ENCODE measurements at regions not wholly inside any gene's neighbourhood (a gene's known extent, or its start where the extent isn't known, plus 50 kb on each side); places are given as distances from the start of the nearest gene placed in this dataset.

DNA sequence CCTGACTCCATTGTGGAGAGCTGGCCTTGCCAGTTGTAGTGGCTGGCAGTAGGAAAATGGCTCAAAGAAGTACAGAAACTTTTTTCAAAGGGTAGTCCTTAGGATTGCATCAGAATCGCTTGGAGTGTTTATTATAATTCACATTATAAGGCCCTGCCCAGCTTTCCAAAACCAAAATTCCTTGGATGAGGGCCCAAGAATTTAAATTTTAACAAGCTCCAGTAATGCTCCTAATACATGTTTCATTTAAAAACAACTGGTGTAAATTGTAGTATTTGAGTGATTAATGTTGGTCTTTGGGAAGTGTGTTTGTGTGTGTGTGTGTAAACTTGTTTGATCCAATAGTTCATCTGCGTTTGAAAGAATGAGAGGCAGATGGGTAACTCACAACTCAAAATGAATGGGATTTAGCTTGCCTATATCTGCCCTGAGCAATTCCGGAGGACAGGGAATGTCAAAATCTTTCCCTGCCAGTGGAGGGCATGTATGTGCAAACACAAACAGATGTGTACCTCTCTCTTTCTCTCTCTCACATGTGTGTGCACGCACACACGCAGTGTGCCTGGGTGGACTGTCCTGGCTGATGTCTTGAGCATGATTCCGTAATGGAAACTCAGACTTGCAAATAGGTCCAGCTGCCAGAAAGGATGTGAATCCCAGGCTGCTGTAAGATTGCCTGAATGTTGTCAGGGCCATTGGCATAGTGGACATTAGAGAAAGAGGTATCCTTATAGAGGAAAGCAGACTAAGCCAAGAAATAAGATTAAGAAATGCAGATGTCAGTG, 293.1 kb downstream of the LMX1A start:
- intact Hi-C loops (cut with DNase I), result no loop called here
- Histone ChIP-seq H3K4me1 (peaks cover 10% of the 10 kb centered on the region), H3K4me3 (no peak overlapping the region), H3K9me3 (no peaks in the 10 kb centered on the region), H3K27ac (no peak overlapping the region), H3K36me3 (no peaks in the 10 kb centered on the region), H3K27me3 (no peaks in the 10 kb centered on the region)
- peak in 1 of 2 donors; percentile 55 for DNase-seq (ENCODE audit: extremely low spot score in 2 of 2)
- TF ChIP-seq POLR2A (IDR thresholded peaks at IDR 0.05), result no peak
- TF ChIP-seq, protein P1, sequence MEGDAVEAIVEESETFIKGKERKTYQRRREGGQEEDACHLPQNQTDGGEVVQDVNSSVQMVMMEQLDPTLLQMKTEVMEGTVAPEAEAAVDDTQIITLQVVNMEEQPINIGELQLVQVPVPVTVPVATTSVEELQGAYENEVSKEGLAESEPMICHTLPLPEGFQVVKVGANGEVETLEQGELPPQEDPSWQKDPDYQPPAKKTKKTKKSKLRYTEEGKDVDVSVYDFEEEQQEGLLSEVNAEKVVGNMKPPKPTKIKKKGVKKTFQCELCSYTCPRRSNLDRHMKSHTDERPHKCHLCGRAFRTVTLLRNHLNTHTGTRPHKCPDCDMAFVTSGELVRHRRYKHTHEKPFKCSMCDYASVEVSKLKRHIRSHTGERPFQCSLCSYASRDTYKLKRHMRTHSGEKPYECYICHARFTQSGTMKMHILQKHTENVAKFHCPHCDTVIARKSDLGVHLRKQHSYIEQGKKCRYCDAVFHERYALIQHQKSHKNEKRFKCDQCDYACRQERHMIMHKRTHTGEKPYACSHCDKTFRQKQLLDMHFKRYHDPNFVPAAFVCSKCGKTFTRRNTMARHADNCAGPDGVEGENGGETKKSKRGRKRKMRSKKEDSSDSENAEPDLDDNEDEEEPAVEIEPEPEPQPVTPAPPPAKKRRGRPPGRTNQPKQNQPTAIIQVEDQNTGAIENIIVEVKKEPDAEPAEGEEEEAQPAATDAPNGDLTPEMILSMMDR (IDR thresholded peaks at IDR 0.05), result no peak
- TF ChIP-seq POLR2AphosphoS5 (IDR thresholded peaks at IDR 0.05; ENCODE audit: insufficient read depth in 1 of 2, low read depth in 1 of 2), result no peak

DNA sequence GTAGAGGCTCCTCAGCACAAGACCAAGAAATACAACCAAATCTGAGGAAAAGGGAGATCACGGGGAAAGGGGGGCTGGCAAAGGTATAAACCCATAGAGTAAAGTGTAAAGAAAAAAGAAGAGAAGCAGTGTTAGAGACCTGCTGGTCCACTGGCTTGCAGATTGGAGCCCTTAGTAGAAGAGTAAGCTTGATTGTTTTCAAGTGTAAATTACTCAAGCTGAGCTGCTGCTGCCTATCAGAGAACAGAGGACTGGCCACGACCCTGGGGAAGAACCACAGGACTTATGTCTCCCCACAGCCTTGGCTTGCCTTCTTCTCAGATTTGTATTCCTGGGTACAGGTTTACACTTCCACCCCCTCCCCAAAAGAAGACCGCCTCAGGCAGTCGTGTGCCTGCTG, 294.2 kb downstream of the LMX1A start:
- TF ChIP-seq, protein P1 (IDR thresholded peaks at IDR 0.05), result no peak
- no peak for TF ChIP-seq POLR2AphosphoS5 (IDR thresholded peaks at IDR 0.05; ENCODE audit: insufficient read depth in 1 of 2, low read depth in 1 of 2)
- Histone ChIP-seq H3K4me1 (peaks cover 10% of the 10 kb centered on the region), H3K36me3 (no peaks in the 10 kb centered on the region), H3K27me3 (no peaks in the 10 kb centered on the region), H3K27ac (no peak overlapping the region), H3K9me3 (no peaks in the 10 kb centered on the region), H3K4me3 (no peak overlapping the region)
- DNase-seq (ENCODE audit: extremely low spot score in 2 of 2), result peak in 1 of 2 donors; percentile 25
- intact Hi-C loops (cut with DNase I), result no loop called here

DNA sequence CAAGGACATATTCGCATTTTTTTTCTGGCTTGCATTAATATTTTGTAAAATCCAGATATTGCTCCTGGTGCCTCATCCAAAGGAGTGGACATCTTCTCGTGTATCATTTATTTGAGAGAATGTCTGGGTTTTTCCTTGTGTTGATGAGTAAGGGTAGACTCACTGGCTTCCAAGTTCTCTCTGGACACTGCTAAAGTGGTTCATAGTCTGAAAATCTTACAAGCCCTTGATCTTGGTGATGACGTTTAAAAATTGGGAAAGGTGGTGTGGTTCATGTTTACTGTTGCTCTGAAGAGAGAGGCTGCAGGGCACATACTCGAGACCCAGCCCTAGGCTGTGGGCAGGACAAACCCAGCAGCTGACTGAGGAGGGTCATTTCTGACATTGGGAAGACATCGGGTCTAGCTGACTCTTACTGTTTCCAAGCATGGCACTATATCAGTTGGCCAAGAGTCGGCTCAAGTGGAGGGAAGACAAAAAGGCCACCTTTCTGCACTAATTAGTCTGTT, 296.2 kb downstream of the LMX1A start:
- intact Hi-C loops (cut with DNase I), result no loop called here
- Histone ChIP-seq H3K9me3 (no peaks in the 10 kb centered on the region), H3K4me1 (peaks cover 10% of the 10 kb centered on the region), H3K27ac (no peak overlapping the region), H3K4me3 (no peak overlapping the region), H3K27me3 (no peaks in the 10 kb centered on the region), H3K36me3 (no peaks in the 10 kb centered on the region)
- TF ChIP-seq, protein P1 (IDR thresholded peaks at IDR 0.05), result no peak
- TF ChIP-seq POLR2AphosphoS5 (IDR thresholded peaks at IDR 0.05; ENCODE audit: insufficient read depth in 1 of 2, low read depth in 1 of 2) (no peak), POLR2A (IDR thresholded peaks at IDR 0.05) (no peak)
- no peak for DNase-seq (ENCODE audit: extremely low spot score in 2 of 2)

DNA sequence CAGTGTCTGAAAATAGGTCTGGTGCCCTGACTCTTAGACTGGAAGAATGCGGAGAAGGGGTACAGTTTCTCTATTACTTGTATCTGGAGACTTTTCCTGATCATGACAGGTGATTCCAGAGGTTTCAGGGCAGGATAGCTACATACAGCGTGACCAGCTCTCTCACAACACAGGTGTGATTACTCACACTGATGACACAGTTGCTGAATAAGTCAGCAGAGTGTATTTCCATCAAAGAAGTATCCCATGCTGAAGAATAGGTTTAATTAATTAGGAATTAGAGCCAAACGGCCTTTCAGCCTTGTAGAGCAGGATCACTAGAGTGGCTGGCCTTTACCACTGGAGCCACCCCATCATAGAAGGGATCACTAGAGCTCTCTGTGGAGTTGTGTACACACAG, 298.6 kb downstream of the LMX1A start:
- Histone ChIP-seq H3K27ac (no peak overlapping the region), H3K4me3 (no peak overlapping the region), H3K4me1 (no peaks in the 10 kb centered on the region), H3K36me3 (no peaks in the 10 kb centered on the region), H3K27me3 (no peaks in the 10 kb centered on the region), H3K9me3 (no peaks in the 10 kb centered on the region)
- TF ChIP-seq POLR2AphosphoS5 (IDR thresholded peaks at IDR 0.05; ENCODE audit: insufficient read depth in 1 of 2, low read depth in 1 of 2) (no peak), POLR2A (IDR thresholded peaks at IDR 0.05) (no peak)
- TF ChIP-seq, protein P1 (IDR thresholded peaks at IDR 0.05), result no peak
- intact Hi-C loops (cut with DNase I), result no loop called here
- DNase-seq (ENCODE audit: extremely low spot score in 2 of 2), result peak in 1 of 2 donors; percentile 52

DNA sequence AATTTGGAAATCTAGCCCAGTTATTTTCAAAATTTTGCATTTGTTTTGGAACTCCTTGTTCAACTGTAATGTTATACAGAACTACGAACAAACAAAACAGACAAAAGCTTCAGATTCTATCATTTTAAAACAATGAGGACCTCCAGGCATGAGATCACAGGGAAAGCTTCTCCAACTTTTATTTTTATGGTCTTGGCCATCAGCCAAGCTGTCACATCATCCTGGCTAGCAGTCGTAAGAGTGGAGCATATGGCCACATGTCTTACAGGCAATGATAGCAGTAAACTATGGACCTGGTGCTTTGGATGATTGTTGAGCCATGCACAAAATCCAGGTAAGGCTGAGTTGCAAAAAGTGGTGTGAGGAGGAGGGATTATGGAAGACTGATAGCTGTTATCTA, 299.6 kb downstream of the LMX1A start:
- no peak overlapping the region for H3K27ac ChIP-seq
- H3K9me3 ChIP-seq, result no peaks in the 10 kb centered on the region
- TF ChIP-seq, protein P1 (IDR thresholded peaks at IDR 0.05), result no peak
- TF ChIP-seq POLR2AphosphoS5 (IDR thresholded peaks at IDR 0.05; ENCODE audit: insufficient read depth in 1 of 2, low read depth in 1 of 2) (no peak), POLR2A (IDR thresholded peaks at IDR 0.05) (no peak)
- no peak for DNase-seq (ENCODE audit: extremely low spot score in 2 of 2)
- H3K36me3 ChIP-seq, result no peaks in the 10 kb centered on the region
- H3K4me3 ChIP-seq, result no peak overlapping the region
- H3K4me1 ChIP-seq, result no peaks in the 10 kb centered on the region
- H3K27me3 ChIP-seq, result no peaks in the 10 kb centered on the region
- intact Hi-C loops (cut with DNase I), result no loop called here
